ENCODE measurements at regions not wholly inside any gene's neighbourhood (a gene's known extent, or its start where the extent isn't known, plus 50 kb on each side); places are given as distances from the start of the nearest gene placed in this dataset.

GRCh38 chr2:204370172-204370718 is 175.0 kb upstream of the PARD3B start:
- no peak for TF ChIP-seq EZH2 (IDR thresholded peaks at IDR 0.05; ENCODE audit: borderline replicate concordance, low read length)
- TF ChIP-seq, protein P1, sequence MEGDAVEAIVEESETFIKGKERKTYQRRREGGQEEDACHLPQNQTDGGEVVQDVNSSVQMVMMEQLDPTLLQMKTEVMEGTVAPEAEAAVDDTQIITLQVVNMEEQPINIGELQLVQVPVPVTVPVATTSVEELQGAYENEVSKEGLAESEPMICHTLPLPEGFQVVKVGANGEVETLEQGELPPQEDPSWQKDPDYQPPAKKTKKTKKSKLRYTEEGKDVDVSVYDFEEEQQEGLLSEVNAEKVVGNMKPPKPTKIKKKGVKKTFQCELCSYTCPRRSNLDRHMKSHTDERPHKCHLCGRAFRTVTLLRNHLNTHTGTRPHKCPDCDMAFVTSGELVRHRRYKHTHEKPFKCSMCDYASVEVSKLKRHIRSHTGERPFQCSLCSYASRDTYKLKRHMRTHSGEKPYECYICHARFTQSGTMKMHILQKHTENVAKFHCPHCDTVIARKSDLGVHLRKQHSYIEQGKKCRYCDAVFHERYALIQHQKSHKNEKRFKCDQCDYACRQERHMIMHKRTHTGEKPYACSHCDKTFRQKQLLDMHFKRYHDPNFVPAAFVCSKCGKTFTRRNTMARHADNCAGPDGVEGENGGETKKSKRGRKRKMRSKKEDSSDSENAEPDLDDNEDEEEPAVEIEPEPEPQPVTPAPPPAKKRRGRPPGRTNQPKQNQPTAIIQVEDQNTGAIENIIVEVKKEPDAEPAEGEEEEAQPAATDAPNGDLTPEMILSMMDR (IDR thresholded peaks at IDR 0.05; ENCODE audit: low read length): no peak
